ENCODE measurements at regions not wholly inside any gene's neighbourhood (a gene's known extent, or its start where the extent isn't known, plus 50 kb on each side); places are given as distances from the start of the nearest gene placed in this dataset.
A peak's percentile ranks its signal among the peaks of the same experiment; 100 is the strongest.

GRCh38 chr3:72313308-72313707 lies 528.4 kb upstream of the PROK2 start:
- no peak for DNase-seq

- DNase-seq = no peak
Measured at GRCh38 chr3:72312339-72312738, 527.4 kb upstream of the PROK2 start.

GRCh38 chr3:72311425-72311824 lies 526.5 kb upstream of the PROK2 start:
- DNase-seq = no peak

DNA sequence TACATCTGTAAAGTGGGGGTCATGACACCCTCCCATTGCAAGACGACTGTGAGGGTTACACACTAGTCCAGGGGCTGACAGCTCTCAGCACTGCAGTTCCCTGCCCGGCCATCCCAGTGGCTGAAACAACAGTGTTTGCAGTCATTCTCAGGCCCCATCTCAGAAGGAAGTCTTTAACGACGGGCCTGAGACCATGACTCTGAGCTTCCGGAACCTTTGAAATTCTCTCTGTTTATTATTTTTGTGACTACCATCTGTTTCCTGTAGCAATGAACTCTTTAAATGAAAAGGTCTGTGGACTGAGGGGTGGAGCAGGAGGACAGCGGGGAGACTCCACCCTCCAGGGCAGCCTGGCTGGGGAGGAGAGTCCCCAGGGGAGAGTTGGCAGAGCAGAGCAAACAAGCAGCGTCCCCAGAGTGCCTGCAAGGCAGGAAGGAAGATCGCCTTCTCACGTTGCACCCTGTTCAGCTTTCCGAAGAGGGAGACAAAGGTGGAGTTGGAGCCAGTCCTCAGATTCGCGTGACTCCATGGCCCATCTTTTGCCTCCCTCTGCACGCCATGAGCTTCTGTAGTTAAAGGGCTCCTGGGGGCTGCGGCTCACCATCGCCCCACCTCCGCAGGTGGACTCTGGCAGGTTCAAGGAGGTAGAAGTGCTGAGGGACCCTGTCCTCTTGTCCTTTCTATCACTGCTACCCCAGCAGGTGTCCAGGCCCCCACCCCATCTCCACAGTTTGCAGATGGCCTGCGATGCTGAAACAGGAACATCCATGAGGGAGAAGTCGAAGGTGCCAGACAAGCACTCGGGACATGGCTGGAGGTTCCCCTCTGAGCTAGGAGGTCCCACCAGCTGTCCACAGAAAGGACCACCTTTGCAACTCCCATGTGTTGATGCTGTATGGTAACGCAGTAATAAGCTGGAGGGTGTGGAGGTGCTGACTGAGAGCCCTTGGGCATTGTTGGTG lies 525.8 kb upstream of the PROK2 start:
- DNase-seq = peak; percentile 15

DNA sequence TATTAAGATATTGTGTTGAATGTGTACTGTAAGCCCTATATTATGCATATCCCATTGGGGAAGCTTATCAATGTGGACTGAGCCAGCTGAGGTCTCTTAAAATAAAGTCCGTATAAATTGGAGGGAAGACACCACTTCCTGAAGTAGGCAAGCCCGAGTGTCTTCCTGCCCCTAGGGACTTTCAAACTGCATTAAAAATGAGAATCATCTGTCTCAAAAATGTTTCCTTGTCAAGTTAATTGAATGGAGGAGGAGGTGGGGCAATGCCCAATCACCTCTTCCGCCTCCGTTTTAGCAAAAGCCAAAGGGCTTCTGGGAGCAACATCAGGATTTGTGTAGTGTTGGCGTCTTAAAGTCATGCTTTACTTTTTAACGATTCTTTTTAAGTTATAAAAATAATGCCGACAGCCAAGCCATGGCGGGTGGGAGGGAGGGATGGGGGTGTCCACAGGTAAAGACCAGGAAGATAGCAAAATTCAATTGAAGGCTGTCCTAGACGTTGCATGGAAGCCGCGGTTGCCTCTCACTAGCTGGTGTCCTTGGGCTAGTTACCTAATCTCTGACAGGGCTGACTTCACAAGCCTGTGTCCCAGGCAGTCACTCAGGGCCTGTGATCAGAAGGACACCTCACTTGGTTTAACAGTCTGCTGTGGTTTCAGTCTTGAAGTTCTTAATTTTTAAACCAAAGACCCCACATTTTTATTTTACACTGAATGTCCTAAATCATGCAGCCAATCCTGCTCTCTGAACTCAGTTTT lies 524.9 kb upstream of the PROK2 start:
- no peak for DNase-seq

DNA sequence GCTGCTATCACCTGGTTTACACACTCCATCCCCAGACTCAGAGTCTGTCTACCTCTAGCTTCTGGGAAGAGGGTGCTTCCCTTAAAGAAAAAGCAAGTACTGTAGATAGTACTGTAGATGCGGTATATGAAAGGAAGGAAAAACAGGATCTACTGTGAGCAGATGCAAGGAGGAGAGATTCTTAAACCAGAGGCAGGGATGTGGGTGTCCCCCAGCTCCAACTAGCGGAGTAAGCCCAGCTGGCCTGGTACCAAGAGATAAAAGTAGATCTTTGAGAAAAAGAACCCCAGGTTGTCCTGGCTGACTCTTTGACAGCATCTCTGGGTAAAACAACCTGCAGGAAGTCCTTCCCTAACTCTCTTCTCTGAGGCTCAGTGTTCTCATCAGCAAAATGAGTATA lies 523.7 kb upstream of the PROK2 start:
- no peak for DNase-seq

- DNase-seq = no peak
Measured at GRCh38 chr3:72307438-72308115, 522.6 kb upstream of the PROK2 start.

- DNase-seq = no peak
Measured at GRCh38 chr3:72306800-72307341, 521.9 kb upstream of the PROK2 start.

- DNase-seq = no peak
Measured at GRCh38 chr3:72303926-72304325, 519.0 kb upstream of the PROK2 start.

DNA sequence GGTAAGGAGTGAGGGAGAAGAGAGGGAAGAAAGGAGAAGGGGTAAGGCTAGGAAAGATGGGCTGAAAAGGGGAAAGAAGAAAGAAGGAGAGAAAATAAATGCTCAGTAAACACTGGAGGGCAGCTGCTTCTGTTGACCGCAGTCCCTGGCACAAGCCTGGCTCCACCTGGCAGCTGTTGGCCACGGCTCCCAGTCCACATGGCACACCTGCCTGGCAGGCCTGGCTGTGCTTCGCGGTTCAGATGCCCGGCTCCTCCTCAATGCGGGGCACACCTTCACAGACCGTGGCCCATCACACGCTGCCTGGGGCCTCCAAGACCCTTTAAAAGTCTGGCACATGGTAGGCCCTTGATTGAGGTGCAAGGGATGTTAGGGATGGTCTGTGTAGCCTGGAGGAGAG lies 516.8 kb upstream of the PROK2 start:
- no peak for DNase-seq

DNA sequence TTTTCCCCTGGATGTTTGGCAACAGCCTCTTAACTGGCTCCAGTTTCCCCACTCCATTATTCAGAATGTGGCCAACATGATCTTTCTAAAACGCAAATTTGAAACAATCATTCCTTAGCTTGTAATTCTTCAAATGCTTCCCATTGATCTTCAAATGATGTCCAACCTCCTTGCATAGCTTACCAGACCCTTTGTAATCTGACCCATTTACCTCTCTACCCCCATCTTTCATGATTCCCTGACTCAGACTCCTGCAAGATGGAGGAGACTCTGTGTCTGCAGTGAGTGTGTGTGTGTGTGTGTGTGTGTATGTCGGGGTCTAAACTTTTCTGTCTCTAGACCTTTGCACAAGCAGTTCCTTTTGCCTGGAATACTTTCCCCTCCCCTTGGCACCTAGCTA lies 515.7 kb upstream of the PROK2 start:
- DNase-seq = no peak

- no peak for DNase-seq
Measured at GRCh38 chr3:72299823-72300222, 514.9 kb upstream of the PROK2 start.

DNA sequence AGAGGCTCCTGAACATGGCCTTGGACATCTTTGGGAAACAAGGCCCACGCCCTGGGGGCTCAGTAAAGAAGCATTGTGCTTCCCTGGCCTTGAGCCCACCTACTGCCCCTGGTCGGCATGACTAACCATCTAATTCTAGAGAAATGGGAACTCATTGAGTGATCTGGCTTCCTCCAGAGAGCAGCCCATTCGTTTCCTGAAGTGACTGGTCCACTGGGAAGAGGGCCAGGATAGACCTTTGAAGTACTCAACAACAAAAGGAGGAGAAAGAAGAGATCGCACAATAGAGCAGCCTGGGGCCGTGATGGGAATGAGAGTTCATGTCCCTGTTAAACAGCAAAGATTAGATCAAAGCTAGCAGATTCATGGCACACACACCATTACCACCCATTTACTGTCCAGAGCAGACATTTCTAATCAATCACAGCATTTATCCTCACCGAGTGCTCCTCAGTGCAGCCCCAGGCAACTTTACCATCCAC lies 514.4 kb upstream of the PROK2 start:
- DNase-seq = no peak

DNA sequence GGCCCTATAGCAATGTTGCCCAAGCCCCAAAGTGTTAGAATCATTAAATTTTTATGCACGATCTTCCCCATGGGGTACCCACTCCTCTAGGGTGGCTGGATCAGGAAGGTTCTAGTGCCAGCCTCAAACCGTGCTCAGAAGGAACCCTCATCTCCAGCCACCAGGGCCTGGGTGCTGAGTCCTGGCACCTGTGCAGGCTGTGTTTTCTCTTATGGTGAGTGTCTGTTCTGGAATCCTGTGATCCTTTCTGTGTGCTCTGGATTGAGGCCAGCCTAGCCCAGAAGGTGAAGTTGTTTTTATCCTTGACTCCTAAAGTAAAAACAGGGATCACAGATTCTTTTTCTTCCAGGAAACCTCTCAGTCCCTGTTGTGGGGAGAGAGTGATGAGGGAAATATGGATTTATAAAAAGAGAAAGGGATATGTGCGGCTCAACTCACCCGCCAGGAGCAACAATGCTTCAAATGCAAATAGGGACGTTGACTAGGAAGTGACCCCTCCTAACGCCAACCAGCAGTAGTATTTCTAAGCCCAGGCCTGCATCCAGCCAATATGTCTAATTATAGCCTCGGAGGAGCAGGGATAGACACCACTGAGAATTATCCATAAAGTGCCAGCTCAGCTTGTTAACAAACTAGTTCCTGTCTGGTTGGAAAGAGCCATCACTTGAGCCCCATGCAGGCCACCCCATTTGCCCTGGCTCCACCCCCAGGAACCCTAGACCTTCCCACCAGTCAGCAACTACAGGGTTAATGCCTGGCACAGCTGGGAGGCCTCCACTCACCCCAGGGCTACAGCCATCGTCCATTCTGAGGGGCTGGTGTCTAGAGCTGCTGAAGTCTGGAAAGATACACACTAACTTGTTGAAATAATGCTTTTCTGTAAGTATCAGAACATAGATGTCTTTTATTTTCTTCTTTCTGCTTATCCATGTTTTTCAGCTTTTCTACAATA lies 513.5 kb upstream of the PROK2 start:
- DNase-seq = no peak

DNA sequence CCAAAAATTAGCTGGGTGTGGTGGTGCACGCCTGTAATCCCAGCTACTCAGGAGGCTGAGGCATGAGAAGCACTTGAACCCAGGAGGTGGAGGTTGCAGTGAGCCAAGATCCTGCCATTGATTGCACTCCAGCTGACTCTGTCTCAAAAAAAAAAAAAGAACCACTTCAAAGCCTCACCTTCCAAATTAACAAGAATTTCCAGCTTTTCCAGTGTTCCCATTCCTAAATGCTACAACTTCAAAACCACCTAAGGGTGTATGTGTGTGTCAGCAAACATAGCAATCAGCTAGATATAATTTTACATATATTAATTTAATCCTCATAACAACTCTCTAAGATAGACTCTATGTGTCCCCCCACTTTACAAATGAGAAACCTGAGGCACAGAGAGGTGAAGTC lies 512.5 kb upstream of the PROK2 start:
- no peak for DNase-seq

DNA sequence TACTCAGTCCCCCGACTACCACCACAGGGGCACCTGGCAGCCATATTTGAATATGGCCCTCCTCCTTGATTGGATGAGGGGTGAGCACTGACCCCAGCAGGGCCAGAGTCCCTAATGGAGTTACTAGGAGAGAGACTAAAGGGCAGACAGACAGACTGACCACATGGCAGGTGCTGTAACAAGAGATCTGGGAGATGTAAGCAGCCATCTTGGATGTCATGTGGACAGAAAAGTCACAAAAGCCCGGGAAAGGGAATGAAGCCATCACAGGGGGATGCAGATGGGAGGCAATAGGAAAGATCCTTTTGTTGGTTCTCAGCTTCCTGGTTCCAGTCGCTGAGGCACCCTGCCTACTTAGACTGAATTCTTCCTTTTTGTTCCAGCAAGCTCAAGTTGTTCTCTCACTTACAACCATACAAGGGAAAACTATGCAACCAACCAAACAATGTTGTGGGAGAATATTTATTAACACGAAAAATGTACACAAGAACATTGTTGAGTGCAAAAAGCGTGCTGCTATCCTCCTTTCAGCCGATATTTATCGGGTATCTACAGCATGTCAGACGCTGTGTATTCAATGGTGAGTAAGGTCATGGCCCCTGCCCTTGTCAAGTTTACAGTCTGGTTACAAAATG lies 511.6 kb upstream of the PROK2 start:
- no peak for DNase-seq

DNA sequence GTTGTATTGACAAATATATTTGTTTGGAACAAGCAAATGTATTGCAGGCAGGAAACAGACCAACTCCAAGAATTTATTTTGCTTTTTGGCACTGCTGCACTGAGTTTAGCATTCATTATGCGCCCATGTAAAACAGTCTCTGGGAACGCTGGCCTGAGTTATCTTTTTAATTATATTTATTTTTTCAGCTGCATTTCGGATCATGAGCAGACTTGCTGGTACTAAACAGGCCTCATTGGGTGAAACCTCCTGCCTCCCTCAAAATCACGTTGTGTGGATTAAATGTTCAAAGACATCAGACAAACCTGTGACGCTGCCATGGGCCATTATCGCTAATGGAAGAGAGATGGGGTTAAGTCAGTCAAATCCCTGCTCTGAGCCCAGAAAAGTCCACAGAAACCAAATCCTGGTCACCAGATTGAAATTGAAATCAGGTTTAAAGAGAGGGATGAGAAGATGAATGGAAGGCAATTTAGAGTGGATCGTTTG lies 511.1 kb upstream of the PROK2 start:
- DNase-seq = no peak

DNA sequence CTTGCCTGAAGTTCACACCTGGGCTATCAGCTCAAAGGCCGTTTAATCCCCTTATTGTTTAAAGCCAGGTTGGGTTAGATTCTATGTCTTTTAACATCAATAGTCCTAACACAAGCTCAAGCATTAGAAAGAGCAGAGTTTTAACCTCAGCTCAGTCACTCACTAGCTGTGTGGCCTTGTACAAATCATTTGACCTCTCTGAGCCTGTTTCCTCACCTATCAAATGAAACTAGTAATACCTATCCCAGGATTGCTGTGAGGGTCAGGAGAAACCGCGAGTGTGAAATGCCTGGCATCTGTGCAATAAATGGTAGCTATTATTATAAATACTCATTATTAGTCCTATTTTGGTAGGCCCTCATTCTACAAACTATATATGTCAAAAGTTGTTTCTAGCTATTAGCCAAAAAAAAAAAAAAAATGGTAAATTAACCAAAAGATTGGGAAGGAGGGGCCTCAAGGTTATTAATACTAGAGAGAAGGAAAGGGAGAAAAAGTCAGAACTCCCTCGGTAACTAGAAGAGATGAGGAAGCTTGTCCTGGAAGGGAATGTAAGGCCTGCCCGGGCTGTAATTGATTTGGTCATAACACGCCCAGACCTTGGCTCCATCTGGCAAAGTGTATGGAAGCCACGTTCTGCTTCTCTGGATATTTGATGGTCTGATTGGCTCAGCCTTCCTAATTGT lies 510.5 kb upstream of the PROK2 start:
- DNase-seq = no peak

DNA sequence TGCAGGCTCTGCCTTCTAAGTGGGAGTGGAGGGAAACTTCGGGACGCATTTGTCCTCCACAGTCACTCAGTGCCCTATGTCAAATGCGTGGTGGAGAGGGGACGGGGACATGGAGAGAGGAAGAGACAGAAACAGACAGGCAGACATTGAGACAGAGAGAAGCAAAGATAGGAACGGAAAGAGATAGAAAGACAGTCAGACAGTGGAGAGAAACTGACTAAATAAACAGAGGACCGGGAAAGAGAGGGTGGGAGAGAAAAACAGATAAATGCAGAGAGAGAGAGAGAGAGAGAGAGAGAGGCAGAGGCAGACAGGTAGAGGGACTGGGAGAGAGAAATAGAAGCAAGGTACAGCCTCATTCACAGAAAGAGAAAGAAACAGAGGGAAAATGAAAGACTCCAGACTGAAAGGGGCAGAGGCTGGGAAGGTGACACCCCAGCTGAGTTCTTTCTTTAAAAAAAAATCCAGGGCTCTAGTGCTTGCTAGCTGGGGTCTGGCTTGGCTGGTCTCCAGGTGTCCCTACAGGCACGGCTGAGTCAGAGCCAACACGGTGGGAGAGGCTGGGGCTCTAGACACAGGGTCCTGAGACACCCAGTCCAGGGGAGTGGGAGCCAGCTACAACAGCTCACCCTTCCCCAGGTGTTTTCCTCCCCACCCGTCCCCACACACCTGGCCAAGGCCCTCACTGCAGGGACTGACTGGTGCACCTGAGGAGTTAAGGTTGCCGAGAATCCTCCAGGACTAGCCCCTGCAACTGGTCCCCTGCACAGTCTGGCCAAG lies 506.1 kb upstream of the PROK2 start:
- no peak for DNase-seq

- DNase-seq = no peak
Measured at GRCh38 chr3:72289692-72290071, 504.7 kb upstream of the PROK2 start.

Data from CD4-positive, alpha-beta T cell treated with Interleukin-4 for 4 hours (primary cell).